Glutamatergic neuron (in vitro differentiated cells): ENCODE measurements at regions not wholly inside any gene's neighbourhood (a gene's known extent, or its start where the extent isn't known, plus 50 kb on each side); places are given as distances from the start of the nearest gene placed in this dataset.

ENCODE experiments used
- DNase-seq: peaks from one replicate; pipeline ENCODE4 v3.0.0; 2022
- H3K27ac Mint-ChIP-seq: one replicate; pipeline ENCODE4 v1.8.0; 2020; ENCODE audit warnings: mild to moderate bottlenecking, mixed read lengths, inconsistent platforms; ENCODE audit not compliant: unreplicated experiment
- H3K27me3 Mint-ChIP-seq: one replicate; pipeline ENCODE4 v1.8.0; 2020; ENCODE audit warnings: mild to moderate bottlenecking, moderate library complexity, mixed read lengths, inconsistent platforms; ENCODE audit not compliant: unreplicated experiment
- H3K36me3 Mint-ChIP-seq: one replicate; pipeline ENCODE4 v1.8.0; 2020; ENCODE audit warnings: mild to moderate bottlenecking, mixed read lengths, inconsistent platforms; ENCODE audit not compliant: unreplicated experiment
- H3K4me1 Mint-ChIP-seq: one replicate; pipeline ENCODE4 v1.8.0; 2020; ENCODE audit warnings: mild to moderate bottlenecking, low read depth, mixed read lengths, inconsistent platforms; ENCODE audit not compliant: unreplicated experiment
- H3K4me3 Mint-ChIP-seq: one replicate; pipeline ENCODE4 v1.8.0; 2020; ENCODE audit warnings: mild to moderate bottlenecking, mixed read lengths, inconsistent platforms; ENCODE audit not compliant: unreplicated experiment
- H3K9me3 Mint-ChIP-seq: one replicate; pipeline ENCODE4 v1.8.0; 2020; ENCODE audit warnings: mild to moderate bottlenecking, moderate library complexity, mixed read lengths, inconsistent platforms; ENCODE audit not compliant: unreplicated experiment
- TF ChIP-seq, protein P1 (sequence below): fragments of 200-600 bp; sonication (generic); IDR thresholded peaks from one replicate; pipeline ENCODE4 v1.5.0; 2021; ENCODE audit not compliant: partially characterized antibody, unreplicated experiment

DNA sequence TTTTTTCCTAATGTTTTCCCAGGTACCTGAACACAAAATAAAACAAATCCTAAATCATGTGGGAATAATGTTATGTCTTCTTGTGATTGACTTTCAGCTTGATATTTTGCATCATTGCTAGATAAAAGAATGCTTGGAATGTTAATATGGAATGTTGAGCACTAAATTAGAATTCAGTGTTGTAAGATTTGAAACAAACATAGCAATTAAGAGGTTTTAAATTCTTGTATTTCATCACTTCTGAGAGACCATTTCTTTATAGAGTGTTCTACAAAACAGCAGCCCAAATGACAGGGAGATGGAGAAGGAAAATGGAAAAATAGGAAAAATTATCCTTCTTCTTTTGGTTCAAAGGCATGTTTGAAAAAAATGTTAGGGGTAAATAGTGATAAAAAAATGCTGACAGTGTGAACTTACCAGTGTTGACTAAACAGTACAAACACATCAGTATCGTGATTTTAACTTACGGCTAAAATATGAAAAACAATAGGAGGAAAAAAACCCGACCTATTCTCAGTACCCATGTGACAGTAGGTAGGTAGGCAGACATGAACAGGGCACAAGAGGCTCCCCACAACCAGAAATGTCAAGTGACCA lies 102.6 kb upstream of the PDE5A start:
- Mint-ChIP-seq H3K4me3 (no peak overlapping the region), H3K4me1 (no peaks in the 10 kb centered on the region), H3K9me3 (no peaks in the 10 kb centered on the region), H3K27ac (no peak overlapping the region), H3K27me3 (peaks cover 2% of the 10 kb centered on the region), H3K36me3 (no peaks in the 10 kb centered on the region)
- no peak for DNase-seq
- TF ChIP-seq, protein P1, sequence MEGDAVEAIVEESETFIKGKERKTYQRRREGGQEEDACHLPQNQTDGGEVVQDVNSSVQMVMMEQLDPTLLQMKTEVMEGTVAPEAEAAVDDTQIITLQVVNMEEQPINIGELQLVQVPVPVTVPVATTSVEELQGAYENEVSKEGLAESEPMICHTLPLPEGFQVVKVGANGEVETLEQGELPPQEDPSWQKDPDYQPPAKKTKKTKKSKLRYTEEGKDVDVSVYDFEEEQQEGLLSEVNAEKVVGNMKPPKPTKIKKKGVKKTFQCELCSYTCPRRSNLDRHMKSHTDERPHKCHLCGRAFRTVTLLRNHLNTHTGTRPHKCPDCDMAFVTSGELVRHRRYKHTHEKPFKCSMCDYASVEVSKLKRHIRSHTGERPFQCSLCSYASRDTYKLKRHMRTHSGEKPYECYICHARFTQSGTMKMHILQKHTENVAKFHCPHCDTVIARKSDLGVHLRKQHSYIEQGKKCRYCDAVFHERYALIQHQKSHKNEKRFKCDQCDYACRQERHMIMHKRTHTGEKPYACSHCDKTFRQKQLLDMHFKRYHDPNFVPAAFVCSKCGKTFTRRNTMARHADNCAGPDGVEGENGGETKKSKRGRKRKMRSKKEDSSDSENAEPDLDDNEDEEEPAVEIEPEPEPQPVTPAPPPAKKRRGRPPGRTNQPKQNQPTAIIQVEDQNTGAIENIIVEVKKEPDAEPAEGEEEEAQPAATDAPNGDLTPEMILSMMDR: no peak

DNA sequence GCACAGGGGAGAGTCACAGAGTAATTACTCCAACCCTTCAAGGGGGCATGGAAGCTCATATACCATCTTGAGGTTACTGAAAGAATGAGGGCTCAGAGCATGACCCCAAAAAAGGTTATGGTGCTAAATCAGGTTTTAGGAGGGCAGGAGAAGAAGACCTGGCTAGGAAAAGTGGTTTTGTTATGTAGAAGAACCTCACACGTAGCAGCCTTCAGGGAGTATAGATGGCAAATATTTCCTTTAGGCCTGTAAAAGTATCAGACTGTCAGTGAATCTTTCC lies 102.0 kb upstream of the PDE5A start:
- H3K27me3 Mint-ChIP-seq: peaks cover 2% of the 10 kb centered on the region
- DNase-seq: no peak
- H3K36me3 Mint-ChIP-seq: no peaks in the 10 kb centered on the region
- no peaks in the 10 kb centered on the region for H3K4me1 Mint-ChIP-seq
- no peak overlapping the region for H3K4me3 Mint-ChIP-seq
- H3K27ac Mint-ChIP-seq: no peak overlapping the region
- TF ChIP-seq, protein P1: no peak
- no peaks in the 10 kb centered on the region for H3K9me3 Mint-ChIP-seq

DNA sequence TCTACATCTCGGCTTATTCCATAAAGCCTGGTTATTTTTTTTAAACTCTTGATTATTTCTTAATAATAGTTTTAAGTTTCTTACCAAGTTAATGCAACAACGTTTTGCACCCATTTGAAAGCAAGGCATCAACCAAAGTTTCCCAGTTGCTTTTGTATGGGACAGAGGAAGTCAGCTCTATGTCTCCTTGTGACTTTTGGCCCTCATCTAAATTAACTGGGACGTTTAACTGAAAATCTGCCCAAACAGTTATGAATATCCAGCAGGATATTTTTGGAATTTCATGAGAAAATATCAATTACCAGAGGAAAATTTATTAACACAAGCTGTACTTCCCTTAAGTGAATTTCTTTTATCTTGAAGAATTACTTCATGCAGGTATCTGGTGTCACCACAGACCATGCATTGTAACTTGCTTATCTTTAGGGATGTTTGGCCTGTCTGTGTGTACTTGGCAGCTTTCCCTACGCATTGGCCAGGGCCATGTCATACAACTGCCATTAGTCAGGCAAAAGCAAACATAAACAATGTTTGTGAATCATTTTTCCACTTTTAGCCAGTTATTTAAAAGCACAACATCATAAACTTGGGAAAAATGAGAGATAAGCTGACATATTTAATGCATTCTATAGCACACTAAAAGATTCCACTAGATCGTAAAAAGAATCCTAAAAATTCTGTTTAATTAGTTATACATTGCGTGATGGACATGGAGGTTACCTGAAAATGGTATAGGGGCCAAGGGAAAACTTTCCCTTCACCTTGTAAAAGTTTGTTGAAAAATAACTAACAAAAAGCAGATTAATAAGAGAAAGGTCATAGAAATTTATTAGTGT lies 101.4 kb upstream of the PDE5A start:
- Mint-ChIP-seq H3K36me3 (no peaks in the 10 kb centered on the region), H3K4me1 (no peaks in the 10 kb centered on the region)
- TF ChIP-seq, protein P1: no peak

DNA sequence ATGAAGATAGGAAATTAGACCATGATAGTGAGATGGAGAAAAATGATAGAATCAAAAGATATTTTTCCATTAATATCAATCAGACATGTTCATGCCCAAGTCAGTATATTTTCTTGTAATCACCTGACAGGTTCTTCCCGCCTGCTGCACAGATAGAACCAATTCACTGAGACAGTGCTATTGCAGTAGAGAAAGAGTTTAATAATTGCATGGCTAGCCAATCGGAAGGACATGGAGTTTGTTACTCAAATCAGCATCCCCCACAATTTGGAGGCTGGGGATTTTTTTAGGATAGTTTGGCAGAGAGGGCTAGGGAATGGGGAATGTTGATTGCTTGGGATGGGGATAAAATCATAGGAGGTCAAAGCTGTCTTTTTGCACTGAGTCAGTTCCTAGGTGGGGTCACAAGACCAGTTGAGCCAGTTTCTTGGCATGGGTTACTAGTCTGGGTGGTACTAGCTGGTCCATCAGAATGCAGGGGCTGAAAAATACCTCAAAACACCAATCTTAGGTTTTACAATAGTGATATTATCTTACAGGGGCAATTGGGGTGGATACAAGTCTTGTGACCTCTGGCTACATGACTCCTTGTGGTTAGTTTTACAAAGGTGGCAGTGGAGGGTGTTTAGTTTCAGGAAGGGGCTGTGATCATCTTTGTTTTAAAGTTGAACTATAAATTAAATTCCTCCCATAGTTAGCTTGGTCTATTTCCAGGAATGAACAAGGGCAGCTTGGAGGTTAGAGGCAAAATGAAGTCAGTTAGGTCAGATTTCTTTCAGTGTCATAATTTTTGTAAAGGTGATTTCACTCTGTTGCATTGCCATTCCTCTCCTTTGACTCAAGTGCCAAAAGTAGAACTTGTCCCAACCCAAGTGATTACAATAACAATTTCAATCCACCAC lies 100.3 kb upstream of the PDE5A start:
- Mint-ChIP-seq H3K9me3 (peaks cover 2% of the 10 kb centered on the region), H3K27me3 (peaks cover 2% of the 10 kb centered on the region), H3K4me3 (no peak overlapping the region), H3K4me1 (no peaks in the 10 kb centered on the region), H3K27ac (no peak overlapping the region), H3K36me3 (no peaks in the 10 kb centered on the region)
- no peak for DNase-seq
- TF ChIP-seq, protein P1: no peak

More for the DNA sequence above, 101.4 kb upstream of the PDE5A start:
- Mint-ChIP-seq H3K27me3 (peaks cover 2% of the 10 kb centered on the region), H3K9me3 (peaks cover 1% of the 10 kb centered on the region), H3K27ac (no peak overlapping the region), H3K4me3 (no peak overlapping the region)
- no peak for DNase-seq
